Activated naive CD8-positive, alpha-beta T cell treated with anti-CD3 and anti-CD28 coated beads, Interleukin-2, amount 10 ng/mL, durations not matched to agents 7 days and 5 days (primary cell): ENCODE measurements at regions not wholly inside any gene's neighbourhood (a gene's known extent, or its start where the extent isn't known, plus 50 kb on each side); places are given as distances from the start of the nearest gene placed in this dataset.
"Not testable (repeated sequence)": the region's sequence is repeated elsewhere in the genome, so short reads cannot be mapped to it uniquely, and the experiment has no call there.

Experiments used
- ATAC-seq: fragments of 150-1000 bp; cut with Tn5 transposase; one replicate; pipeline ENCODE4 v1.10.0; 2021; ENCODE audit warnings: low read depth, moderate library complexity
- POLR2A ChIA-PET: fragments of 350-600 bp; sonication (Branson Sonifier 250); formaldehyde crosslinking; loops from one replicate; lab custom pipeline; 2021; ENCODE audit warnings: antibody characterized with exemption; lab: Charles Lee
- DNase-seq: peaks from one replicate; pipeline ENCODE4 v3.0.0; 2021
- H3K27ac Mint-ChIP-seq: one replicate; pipeline ENCODE4 v1.8.0; 2022; ENCODE audit warnings: mild to moderate bottlenecking, mixed read lengths
- H3K27me3 Mint-ChIP-seq: one replicate; pipeline ENCODE4 v1.8.0; 2022; ENCODE audit warnings: mild to moderate bottlenecking, moderate library complexity, mixed read lengths
- H3K36me3 Mint-ChIP-seq: one replicate; pipeline ENCODE4 v1.8.0; 2021; ENCODE audit warnings: mild to moderate bottlenecking, mixed read lengths
- H3K4me1 Mint-ChIP-seq: one replicate; pipeline ENCODE4 v1.8.0; 2021; ENCODE audit warnings: mixed read lengths
- H3K4me3 Mint-ChIP-seq: one replicate; pipeline ENCODE4 v1.8.0; 2022; ENCODE audit warnings: mild to moderate bottlenecking, moderate library complexity, mixed read lengths
- H3K9me3 Mint-ChIP-seq: one replicate; pipeline ENCODE4 v1.8.0; 2021; ENCODE audit warnings: mixed read lengths

- no peak overlapping the region for H3K27ac Mint-ChIP-seq
- DNase-seq (no peak), ATAC-seq (no peak)
- H3K4me1 Mint-ChIP-seq: no peaks in the 10 kb centered on the region
- no peaks in the 10 kb centered on the region for H3K36me3 Mint-ChIP-seq
- POLR2A ChIA-PET: no interaction called here
- no peaks in the 10 kb centered on the region for H3K9me3 Mint-ChIP-seq
- no peak overlapping the region for H3K4me3 Mint-ChIP-seq
- H3K27me3 Mint-ChIP-seq: no peaks in the 10 kb centered on the region
Observed at GRCh38 chr12:124088217-124088907, 115.3 kb downstream of the ZNF664 start.

GRCh38 chr12:124089181-124089914 is 116.3 kb downstream of the ZNF664 start:
- H3K27ac Mint-ChIP-seq, H3K9me3 Mint-ChIP-seq, ATAC-seq, DNase-seq, H3K4me1 Mint-ChIP-seq, POLR2A ChIA-PET, H3K4me3 Mint-ChIP-seq, H3K36me3 Mint-ChIP-seq, H3K27me3 Mint-ChIP-seq: not testable (repeated sequence)

- no peak overlapping the region for H3K4me3 Mint-ChIP-seq
- DNase-seq: no peak
- no peak for ATAC-seq
- H3K4me1 Mint-ChIP-seq: no peaks in the 10 kb centered on the region
- H3K27me3 Mint-ChIP-seq: no peaks in the 10 kb centered on the region
- no peak overlapping the region for H3K27ac Mint-ChIP-seq
- H3K36me3 Mint-ChIP-seq: no peaks in the 10 kb centered on the region
- POLR2A ChIA-PET: no interaction called here
- H3K9me3 Mint-ChIP-seq: no peaks in the 10 kb centered on the region
Observed at GRCh38 chr12:124091835-124092234, 118.8 kb downstream of the ZNF664 start.

GRCh38 chr12:124092532-124092931 is 119.5 kb downstream of the ZNF664 start:
- H3K27ac Mint-ChIP-seq, POLR2A ChIA-PET, DNase-seq, H3K4me3 Mint-ChIP-seq, ATAC-seq, H3K9me3 Mint-ChIP-seq, H3K36me3 Mint-ChIP-seq, H3K27me3 Mint-ChIP-seq, H3K4me1 Mint-ChIP-seq: not testable (repeated sequence)

- Mint-ChIP-seq H3K27me3 (peaks cover 2% of the 10 kb centered on the region), H3K9me3 (no peaks in the 10 kb centered on the region), H3K36me3 (no peaks in the 10 kb centered on the region), H3K4me3 (no peak overlapping the region), H3K27ac (no peak overlapping the region), H3K4me1 (no peaks in the 10 kb centered on the region)
- no peak for ATAC-seq
- DNase-seq: no peak
- POLR2A ChIA-PET: no interaction called here
Observed at GRCh38 chr12:124093297-124093696, 120.3 kb downstream of the ZNF664 start.

- no peak for ATAC-seq
- no peaks in the 10 kb centered on the region for H3K36me3 Mint-ChIP-seq
- H3K27ac Mint-ChIP-seq: no peak overlapping the region
- POLR2A ChIA-PET: no interaction called here
- peaks cover 2% of the 10 kb centered on the region for H3K27me3 Mint-ChIP-seq
- no peaks in the 10 kb centered on the region for H3K4me1 Mint-ChIP-seq
- H3K4me3 Mint-ChIP-seq: no peak overlapping the region
- DNase-seq: no peak
- H3K9me3 Mint-ChIP-seq: no peaks in the 10 kb centered on the region
Observed at GRCh38 chr12:124094188-124094587, 121.2 kb downstream of the ZNF664 start.

- Mint-ChIP-seq H3K27ac (no peak overlapping the region), H3K4me1 (no peaks in the 10 kb centered on the region), H3K4me3 (no peak overlapping the region), H3K9me3 (no peaks in the 10 kb centered on the region), H3K27me3 (peaks cover 2% of the 10 kb centered on the region), H3K36me3 (no peaks in the 10 kb centered on the region)
- DNase-seq (no peak), ATAC-seq (no peak)
- POLR2A ChIA-PET: no interaction called here
Observed at GRCh38 chr12:124094733-124095132, 121.7 kb downstream of the ZNF664 start.

GRCh38 chr12:124096109-124096508 is 123.1 kb downstream of the ZNF664 start:
- no peaks in the 10 kb centered on the region for H3K9me3 Mint-ChIP-seq
- H3K4me1 Mint-ChIP-seq: no peaks in the 10 kb centered on the region
- no peak overlapping the region for H3K27ac Mint-ChIP-seq
- DNase-seq: no peak
- POLR2A ChIA-PET: no interaction called here
- no peak for ATAC-seq
- no peak overlapping the region for H3K4me3 Mint-ChIP-seq
- H3K27me3 Mint-ChIP-seq: peaks cover 2% of the 10 kb centered on the region
- H3K36me3 Mint-ChIP-seq: no peaks in the 10 kb centered on the region

- Mint-ChIP-seq H3K27ac (no peak overlapping the region), H3K4me1 (no peaks in the 10 kb centered on the region), H3K4me3 (no peak overlapping the region), H3K9me3 (no peaks in the 10 kb centered on the region), H3K27me3 (peaks cover 2% of the 10 kb centered on the region), H3K36me3 (no peaks in the 10 kb centered on the region)
- POLR2A ChIA-PET: no interaction called here
- DNase-seq (no peak), ATAC-seq (no peak)
Observed at GRCh38 chr12:124096869-124097434, 123.9 kb downstream of the ZNF664 start.

- POLR2A ChIA-PET: no interaction called here
- H3K27me3 Mint-ChIP-seq: peaks cover 2% of the 10 kb centered on the region
- H3K4me3 Mint-ChIP-seq: no peak overlapping the region
- H3K4me1 Mint-ChIP-seq: no peaks in the 10 kb centered on the region
- H3K36me3 Mint-ChIP-seq: no peaks in the 10 kb centered on the region
- no peak for DNase-seq
- H3K27ac Mint-ChIP-seq: no peak overlapping the region
- no peaks in the 10 kb centered on the region for H3K9me3 Mint-ChIP-seq
- ATAC-seq: no peak
Observed at GRCh38 chr12:124097701-124098100, 124.7 kb downstream of the ZNF664 start.

- no peak overlapping the region for H3K4me3 Mint-ChIP-seq
- H3K27ac Mint-ChIP-seq: no peak overlapping the region
- H3K4me1 Mint-ChIP-seq: no peaks in the 10 kb centered on the region
- no peak for ATAC-seq
- H3K9me3 Mint-ChIP-seq: no peaks in the 10 kb centered on the region
- POLR2A ChIA-PET: no interaction called here
- H3K27me3 Mint-ChIP-seq: peaks cover 2% of the 10 kb centered on the region
- no peaks in the 10 kb centered on the region for H3K36me3 Mint-ChIP-seq
- no peak for DNase-seq
Observed at GRCh38 chr12:124098101-124098757, 125.2 kb downstream of the ZNF664 start.

GRCh38 chr12:124098887-124099286 is 125.9 kb downstream of the ZNF664 start:
- H3K9me3 Mint-ChIP-seq: no peaks in the 10 kb centered on the region
- DNase-seq: no peak
- H3K4me1 Mint-ChIP-seq: no peaks in the 10 kb centered on the region
- no peak overlapping the region for H3K27ac Mint-ChIP-seq
- H3K27me3 Mint-ChIP-seq: peaks cover 2% of the 10 kb centered on the region
- POLR2A ChIA-PET: no interaction called here
- no peaks in the 10 kb centered on the region for H3K36me3 Mint-ChIP-seq
- H3K4me3 Mint-ChIP-seq: no peak overlapping the region
- no peak for ATAC-seq

- POLR2A ChIA-PET: no interaction called here
- no peak for ATAC-seq
- H3K4me3 Mint-ChIP-seq: no peak overlapping the region
- no peaks in the 10 kb centered on the region for H3K36me3 Mint-ChIP-seq
- no peak for DNase-seq
- no peaks in the 10 kb centered on the region for H3K9me3 Mint-ChIP-seq
- H3K4me1 Mint-ChIP-seq: no peaks in the 10 kb centered on the region
- peaks cover 2% of the 10 kb centered on the region for H3K27me3 Mint-ChIP-seq
- no peak overlapping the region for H3K27ac Mint-ChIP-seq
Observed at GRCh38 chr12:124099661-124100060, 126.6 kb downstream of the ZNF664 start.
